NB4 (cell line): ENCODE measurements at regions not wholly inside any gene's neighbourhood (a gene's known extent, or its start where the extent isn't known, plus 50 kb on each side); places are given as distances from the start of the nearest gene placed in this dataset.

Experiments
- CTCF ChIP-seq: IDR thresholded peaks from one replicate; pipeline ENCODE4 v1.5.1; 2012; ENCODE audit warnings: low read depth, low read length
- POLR2A ChIP-seq: IDR thresholded peaks from 2 replicates; pipeline ENCODE4 v1.6.1; 2011; ENCODE audit warnings: mild to moderate bottlenecking; ENCODE audit not compliant: insufficient read length; ENCODE audit errors: extremely low read depth
- TF ChIP-seq, protein P1 (sequence below): IDR thresholded peaks from 2 replicates; pipeline ENCODE4 v1.6.1; 2011; ENCODE audit warnings: low read depth, low read length

DNA sequence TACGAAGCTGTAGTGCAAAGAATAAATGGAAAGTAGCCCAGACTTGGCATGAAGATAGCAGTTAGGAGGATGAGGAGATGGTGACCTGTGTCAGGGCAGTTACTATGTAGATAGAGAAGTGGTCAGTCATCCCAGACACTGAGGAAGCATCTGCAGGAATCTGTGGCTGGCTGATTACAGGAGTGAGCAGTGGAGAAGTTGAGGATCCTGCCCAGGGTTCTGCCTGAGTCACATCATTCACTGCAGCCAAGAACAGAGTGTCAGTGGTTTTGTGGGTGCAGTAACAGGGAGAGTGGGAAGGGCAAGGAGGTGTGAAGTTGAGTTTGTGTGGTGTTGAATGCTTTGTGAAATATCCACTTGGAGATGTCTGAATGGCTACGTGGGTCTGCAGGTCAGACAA lies 676.4 kb upstream of the NRP1 start:
- TF ChIP-seq CTCF (no peak), POLR2A (no peak)
- TF ChIP-seq, protein P1, sequence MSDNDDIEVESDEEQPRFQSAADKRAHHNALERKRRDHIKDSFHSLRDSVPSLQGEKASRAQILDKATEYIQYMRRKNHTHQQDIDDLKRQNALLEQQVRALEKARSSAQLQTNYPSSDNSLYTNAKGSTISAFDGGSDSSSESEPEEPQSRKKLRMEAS: no peak
